ENCODE measurements at regions not wholly inside any gene's neighbourhood (a gene's known extent, or its start where the extent isn't known, plus 50 kb on each side); places are given as distances from the start of the nearest gene placed in this dataset.

DNA sequence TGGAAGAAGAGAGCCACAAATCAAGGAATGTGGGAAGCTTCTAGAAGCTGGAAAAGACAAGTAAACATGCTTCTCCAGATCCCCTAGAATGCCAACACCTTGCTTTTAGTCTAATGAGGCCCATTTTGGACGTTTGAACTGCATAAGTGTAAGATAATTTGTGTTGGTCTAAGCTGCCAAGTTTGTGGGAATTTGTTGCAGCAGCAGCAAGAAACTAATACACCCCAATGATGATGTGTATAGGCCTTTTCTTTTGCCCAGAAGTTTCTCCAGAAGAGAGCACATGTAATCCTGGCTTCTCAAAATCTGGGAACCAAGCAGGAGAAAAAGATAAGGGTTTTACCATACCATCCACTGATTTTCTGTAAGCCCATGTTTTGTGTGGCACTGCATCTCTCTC, 96.1 kb upstream of the DPT start:
- Histone ChIP-seq H3K27me3 (replicated peaks in 1 of 7) (no peaks in the 10 kb centered on the region), H3K4me3 (no peak overlapping the region), H3K27ac (no peak overlapping the region), H3K9me3 (no peaks in the 10 kb centered on the region), H3K36me3 (no peaks in the 10 kb centered on the region), H3K4me1 (no peaks in the 10 kb centered on the region)
- 31 to 63% (median 47%) methylated on average over 1 of the region's 1 CpG for WGBS, 5 donors
- TF ChIP-seq POLR2AphosphoS5 (IDR thresholded peaks at IDR 0.05) (no peak), POLR2A (IDR thresholded peaks at IDR 0.05) (no peak)
- TF ChIP-seq, protein P1, sequence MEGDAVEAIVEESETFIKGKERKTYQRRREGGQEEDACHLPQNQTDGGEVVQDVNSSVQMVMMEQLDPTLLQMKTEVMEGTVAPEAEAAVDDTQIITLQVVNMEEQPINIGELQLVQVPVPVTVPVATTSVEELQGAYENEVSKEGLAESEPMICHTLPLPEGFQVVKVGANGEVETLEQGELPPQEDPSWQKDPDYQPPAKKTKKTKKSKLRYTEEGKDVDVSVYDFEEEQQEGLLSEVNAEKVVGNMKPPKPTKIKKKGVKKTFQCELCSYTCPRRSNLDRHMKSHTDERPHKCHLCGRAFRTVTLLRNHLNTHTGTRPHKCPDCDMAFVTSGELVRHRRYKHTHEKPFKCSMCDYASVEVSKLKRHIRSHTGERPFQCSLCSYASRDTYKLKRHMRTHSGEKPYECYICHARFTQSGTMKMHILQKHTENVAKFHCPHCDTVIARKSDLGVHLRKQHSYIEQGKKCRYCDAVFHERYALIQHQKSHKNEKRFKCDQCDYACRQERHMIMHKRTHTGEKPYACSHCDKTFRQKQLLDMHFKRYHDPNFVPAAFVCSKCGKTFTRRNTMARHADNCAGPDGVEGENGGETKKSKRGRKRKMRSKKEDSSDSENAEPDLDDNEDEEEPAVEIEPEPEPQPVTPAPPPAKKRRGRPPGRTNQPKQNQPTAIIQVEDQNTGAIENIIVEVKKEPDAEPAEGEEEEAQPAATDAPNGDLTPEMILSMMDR (IDR thresholded peaks at IDR 0.05 in 8 of 11, conservative IDR thresholded peaks at IDR 0.05 in 3 of 11): no peak
- no peak for DNase-seq
- intact Hi-C loops (cut with DNase I; ENCODE audit: low total_unique reads): no loop called here

DNA sequence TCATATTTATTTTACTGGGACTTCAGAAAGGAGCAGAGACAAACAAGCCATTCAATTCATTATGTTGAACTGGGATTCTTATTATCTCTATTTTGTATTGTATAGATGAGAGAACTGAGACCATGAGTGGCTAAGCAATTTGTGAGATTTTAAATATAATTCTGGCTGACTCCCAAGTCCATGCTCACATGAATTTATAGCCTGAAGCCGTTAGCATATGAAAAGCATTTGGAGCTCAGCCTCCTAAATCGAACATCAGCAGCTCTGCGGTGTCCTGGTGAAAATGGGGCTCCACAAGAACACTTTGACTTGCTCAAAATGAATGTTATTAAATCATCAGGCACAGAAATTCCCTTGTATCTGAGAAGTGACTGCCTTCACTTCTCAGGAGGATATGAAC, 96.8 kb upstream of the DPT start:
- Histone ChIP-seq H3K9me3 (no peaks in the 10 kb centered on the region), H3K27me3 (replicated peaks in 1 of 7) (no peaks in the 10 kb centered on the region), H3K27ac (no peak overlapping the region), H3K4me3 (no peak overlapping the region), H3K36me3 (no peaks in the 10 kb centered on the region), H3K4me1 (no peaks in the 10 kb centered on the region)
- intact Hi-C loops (cut with DNase I; ENCODE audit: low total_unique reads): no loop called here
- TF ChIP-seq, protein P1 (IDR thresholded peaks at IDR 0.05 in 8 of 11, conservative IDR thresholded peaks at IDR 0.05 in 3 of 11): no peak
- no peak for DNase-seq
- WGBS, 5 donors: 82 to 93% (median 88%) methylated on average over 3 of the region's 3 CpGs

DNA sequence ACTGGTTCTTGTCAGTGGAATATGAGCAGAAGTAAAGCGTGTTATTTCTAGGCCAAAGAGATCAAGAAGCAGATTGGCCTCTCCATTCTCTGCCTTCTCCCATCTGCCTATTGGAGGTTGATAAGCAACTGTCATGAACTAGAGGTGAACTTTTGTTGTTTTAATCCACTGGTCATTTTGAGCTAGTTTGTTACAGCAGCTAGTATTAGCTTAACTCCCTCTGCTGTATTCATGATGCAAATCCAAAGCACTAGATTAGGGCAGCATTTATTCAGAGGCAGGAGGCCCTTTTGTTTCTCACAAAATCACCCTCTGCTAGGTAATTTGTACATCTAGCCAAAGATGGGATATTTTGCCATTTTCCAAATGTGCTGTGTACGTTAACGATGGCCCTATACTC, 97.3 kb upstream of the DPT start:
- TF ChIP-seq POLR2A (IDR thresholded peaks at IDR 0.05) (no peak), POLR2AphosphoS5 (IDR thresholded peaks at IDR 0.05) (no peak)
- TF ChIP-seq, protein P1 (IDR thresholded peaks at IDR 0.05 in 8 of 11, conservative IDR thresholded peaks at IDR 0.05 in 3 of 11): no peak
- H3K4me1 ChIP-seq: no peaks in the 10 kb centered on the region
- 93 to 100% (median 96%) methylated on average over 3 of the region's 3 CpGs for WGBS, 5 donors

DNA sequence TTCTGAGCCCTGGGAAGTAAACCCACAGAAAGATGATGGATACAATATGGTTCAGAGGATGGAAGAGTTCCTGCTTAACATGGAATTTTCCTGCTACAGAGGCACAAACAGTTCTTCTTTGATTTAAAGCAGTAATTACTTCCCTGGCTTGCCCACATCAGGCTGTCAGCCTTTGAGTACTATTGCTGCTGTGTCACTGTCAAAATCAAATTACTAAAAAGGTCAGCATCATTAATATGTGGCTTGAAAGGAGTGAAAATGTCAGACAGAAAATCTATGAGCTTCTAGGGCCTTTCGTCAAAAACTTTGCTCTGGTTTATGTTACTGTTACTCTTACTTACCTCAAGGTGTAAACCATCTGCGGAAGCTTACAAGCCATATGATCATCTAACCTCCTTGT, 98.6 kb upstream of the DPT start:
- H3K9me3 ChIP-seq: no peaks in the 10 kb centered on the region
- intact Hi-C loops (cut with DNase I; ENCODE audit: low total_unique reads): no loop called here
- TF ChIP-seq POLR2AphosphoS5 (IDR thresholded peaks at IDR 0.05): no peak
- H3K4me3 ChIP-seq: no peak overlapping the region
- 87 to 93% (median 92%) methylated on average over 2 of the region's 2 CpGs for WGBS, 5 donors
- H3K4me1 ChIP-seq: no peaks in the 10 kb centered on the region
- no peaks in the 10 kb centered on the region for H3K27me3 ChIP-seq (replicated peaks in 1 of 7)
- DNase-seq: no peak
- no peaks in the 10 kb centered on the region for H3K36me3 ChIP-seq
- H3K27ac ChIP-seq: no peak overlapping the region

More for the DNA sequence above, 97.3 kb upstream of the DPT start:
- Histone ChIP-seq H3K4me3 (no peak overlapping the region), H3K27me3 (replicated peaks in 1 of 7) (no peaks in the 10 kb centered on the region), H3K36me3 (no peaks in the 10 kb centered on the region), H3K27ac (no peak overlapping the region), H3K9me3 (no peaks in the 10 kb centered on the region)
- no peak for DNase-seq
- intact Hi-C loops (cut with DNase I; ENCODE audit: low total_unique reads): no loop called here

DNA sequence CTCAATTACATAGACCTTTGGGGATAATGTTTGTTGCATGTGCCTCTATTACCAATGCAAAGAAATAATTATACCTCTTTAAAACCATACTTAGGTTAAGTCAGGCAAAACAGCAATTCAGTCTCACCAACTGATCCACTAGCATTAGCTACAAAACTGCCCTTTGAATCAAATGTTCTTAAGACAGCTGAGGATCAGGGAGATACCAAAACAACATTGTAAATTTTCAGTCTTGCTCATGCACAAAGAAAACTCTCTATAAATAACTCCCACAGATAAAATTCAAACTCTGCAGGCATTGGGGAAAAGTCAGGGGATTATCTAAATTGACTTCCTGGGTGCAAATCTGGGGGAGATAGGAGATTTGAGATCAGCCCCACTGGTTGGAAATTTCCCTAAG, 100.9 kb upstream of the DPT start:
- H3K36me3 ChIP-seq: no peaks in the 10 kb centered on the region
- intact Hi-C loops (cut with DNase I; ENCODE audit: low total_unique reads): no loop called here
- peaks cover 4 to 17% (median 12%) of the 10 kb centered on the region in 6 donors for H3K4me1 ChIP-seq
- TF ChIP-seq POLR2A (IDR thresholded peaks at IDR 0.05): no peak
- no peak for TF ChIP-seq POLR2AphosphoS5 (IDR thresholded peaks at IDR 0.05)
- TF ChIP-seq, protein P1 (IDR thresholded peaks at IDR 0.05 in 8 of 11, conservative IDR thresholded peaks at IDR 0.05 in 3 of 11): no peak
- H3K4me3 ChIP-seq: no peak overlapping the region
- no peak for DNase-seq
- no peak overlapping the region for H3K27ac ChIP-seq
- H3K9me3 ChIP-seq: no peaks in the 10 kb centered on the region
- no peaks in the 10 kb centered on the region for H3K27me3 ChIP-seq (replicated peaks in 1 of 7)
